ENCODE measurements at regions not wholly inside any gene's neighbourhood (a gene's known extent, or its start where the extent isn't known, plus 50 kb on each side); places are given as distances from the start of the nearest gene placed in this dataset.

DNA sequence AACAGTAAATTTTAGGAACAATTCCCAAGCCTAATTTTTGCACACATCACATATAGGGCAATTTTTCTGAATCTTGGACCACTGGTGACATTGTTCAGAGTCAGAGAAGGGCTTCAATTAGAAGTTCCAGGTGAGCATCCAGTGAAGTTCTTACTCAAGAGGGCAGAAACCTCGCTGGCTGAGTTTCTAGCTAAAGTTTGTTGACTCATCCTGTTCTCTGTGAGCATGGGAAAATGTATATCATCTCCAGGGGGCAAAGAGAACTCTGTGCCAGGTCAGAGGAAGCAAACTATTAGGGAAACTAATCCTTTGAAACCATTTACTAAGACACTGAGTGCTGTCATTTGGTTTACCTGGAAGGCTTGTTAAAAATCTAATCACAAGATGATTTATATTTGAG, 695.6 kb upstream of the IGFBP3 start:
- DNase-seq: no peak
- no peak overlapping the region for H3K9ac ChIP-seq (ENCODE audit: low read length)
- no peaks in the 10 kb centered on the region for H3K36me3 ChIP-seq (replicated peaks in 1 of 2; ENCODE audit: control extremely low read depth in 1 of 2, control insufficient read depth in 1 of 2, extremely low read depth in 1 of 2, insufficient read depth in 2 of 2, low read length in 1 of 2)
- no peak overlapping the region for H3K4me2 ChIP-seq (replicated peaks; ENCODE audit: low read depth, low read length, poor library complexity, severe bottlenecking)
- no peaks in the 10 kb centered on the region for H3K9me3 ChIP-seq (ENCODE audit: control extremely low read depth in 1 of 3, control insufficient read depth in 2 of 3, insufficient read depth in 1 of 3, low read length in 2 of 3)
- Mint-ChIP-seq H3K27ac (no peak overlapping the region), H3K4me3 (no peak overlapping the region), H3K4me1 (no peaks in the 10 kb centered on the region), H3K27me3 (no peaks in the 10 kb centered on the region), H3K9me3 (ENCODE audit: insufficient read depth) (no peaks in the 10 kb centered on the region)
- H3K79me2 ChIP-seq (ENCODE audit: control insufficient read depth, insufficient read depth, low read length): no peaks in the 10 kb centered on the region
- CTCF ChIA-PET: no interaction called here
- no peaks in the 10 kb centered on the region for H4K20me1 ChIP-seq (ENCODE audit: control insufficient read depth, insufficient read depth, low read length, poor library complexity, severe bottlenecking)
- POLR2A ChIA-PET: no interaction called here
- H3K4me3 ChIP-seq (ENCODE audit: control extremely low read depth in 1 of 5, extremely low read depth in 1 of 5, insufficient read depth in 1 of 5, low read depth in 2 of 5, low read length in 4 of 5): no peak overlapping the region
- WGBS (ENCODE audit: insufficient coverage): 80% methylated on average over 1 of the region's 1 CpG
- H3K4me1 ChIP-seq (ENCODE audit: control insufficient read depth in 2 of 2, insufficient read depth in 2 of 2, low read length in 2 of 2): no peaks in the 10 kb centered on the region
- no peak overlapping the region for H2AFZ ChIP-seq (ENCODE audit: insufficient read depth, low read depth, low read length, poor library complexity, severe bottlenecking)
- no peak for ATAC-seq (ENCODE audit: low read depth)
- H3K27me3 ChIP-seq (replicated peaks in 1 of 4; ENCODE audit: control extremely low read depth in 1 of 4, control insufficient read depth in 3 of 4, insufficient read depth in 4 of 4, low read length in 3 of 4): no peaks in the 10 kb centered on the region
- intact Hi-C loops (cut with micrococcal nuclease): no loop called here
- no peak for TF ChIP-seq EZH2 (IDR thresholded peaks at IDR 0.05; ENCODE audit: borderline replicate concordance, insufficient read depth, low read depth, low read length, poor library complexity, severe bottlenecking)
- TF ChIP-seq, protein P1, sequence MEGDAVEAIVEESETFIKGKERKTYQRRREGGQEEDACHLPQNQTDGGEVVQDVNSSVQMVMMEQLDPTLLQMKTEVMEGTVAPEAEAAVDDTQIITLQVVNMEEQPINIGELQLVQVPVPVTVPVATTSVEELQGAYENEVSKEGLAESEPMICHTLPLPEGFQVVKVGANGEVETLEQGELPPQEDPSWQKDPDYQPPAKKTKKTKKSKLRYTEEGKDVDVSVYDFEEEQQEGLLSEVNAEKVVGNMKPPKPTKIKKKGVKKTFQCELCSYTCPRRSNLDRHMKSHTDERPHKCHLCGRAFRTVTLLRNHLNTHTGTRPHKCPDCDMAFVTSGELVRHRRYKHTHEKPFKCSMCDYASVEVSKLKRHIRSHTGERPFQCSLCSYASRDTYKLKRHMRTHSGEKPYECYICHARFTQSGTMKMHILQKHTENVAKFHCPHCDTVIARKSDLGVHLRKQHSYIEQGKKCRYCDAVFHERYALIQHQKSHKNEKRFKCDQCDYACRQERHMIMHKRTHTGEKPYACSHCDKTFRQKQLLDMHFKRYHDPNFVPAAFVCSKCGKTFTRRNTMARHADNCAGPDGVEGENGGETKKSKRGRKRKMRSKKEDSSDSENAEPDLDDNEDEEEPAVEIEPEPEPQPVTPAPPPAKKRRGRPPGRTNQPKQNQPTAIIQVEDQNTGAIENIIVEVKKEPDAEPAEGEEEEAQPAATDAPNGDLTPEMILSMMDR (IDR thresholded peaks at IDR 0.05): no peak
- no peak overlapping the region for H3K27ac ChIP-seq (ENCODE audit: low read length in 2 of 2)

DNA sequence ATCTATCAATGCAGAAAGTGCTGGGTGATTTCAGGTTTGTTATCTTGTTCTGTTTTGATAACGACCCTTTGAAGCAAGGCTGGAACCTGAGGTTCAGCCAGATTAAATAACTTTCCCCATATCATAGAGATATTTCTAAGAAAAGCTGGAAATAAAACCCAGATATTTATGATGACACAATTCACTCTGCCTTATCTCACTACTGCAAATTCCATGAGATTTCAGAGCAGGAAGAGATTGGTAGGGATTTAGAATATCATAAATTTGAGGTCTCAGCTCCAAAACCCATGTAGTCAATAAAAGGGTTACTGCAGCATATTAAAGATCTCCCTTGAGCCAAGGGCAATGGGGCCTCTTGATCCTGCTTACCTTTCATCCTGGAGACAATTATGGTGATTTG, 692.5 kb upstream of the IGFBP3 start:
- CTCF ChIA-PET: no interaction called here
- POLR2A ChIA-PET: no interaction called here

More for the DNA sequence above, 692.5 kb upstream of the IGFBP3 start:
- Histone ChIP-seq H3K27ac (ENCODE audit: low read length in 2 of 2) (no peak overlapping the region), H3K9me3 (ENCODE audit: control extremely low read depth in 1 of 3, control insufficient read depth in 2 of 3, insufficient read depth in 1 of 3, low read length in 2 of 3) (no peaks in the 10 kb centered on the region), H3K9ac (ENCODE audit: low read length) (no peak overlapping the region), H4K20me1 (ENCODE audit: control insufficient read depth, insufficient read depth, low read length, poor library complexity, severe bottlenecking) (no peaks in the 10 kb centered on the region), H3K27me3 (replicated peaks in 1 of 4; ENCODE audit: control extremely low read depth in 1 of 4, control insufficient read depth in 3 of 4, insufficient read depth in 4 of 4, low read length in 3 of 4) (no peaks in the 10 kb centered on the region), H3K36me3 (replicated peaks in 1 of 2; ENCODE audit: control extremely low read depth in 1 of 2, control insufficient read depth in 1 of 2, extremely low read depth in 1 of 2, insufficient read depth in 2 of 2, low read length in 1 of 2) (no peaks in the 10 kb centered on the region), H2AFZ (ENCODE audit: insufficient read depth, low read depth, low read length, poor library complexity, severe bottlenecking) (no peak overlapping the region), H3K4me1 (ENCODE audit: control insufficient read depth in 2 of 2, insufficient read depth in 2 of 2, low read length in 2 of 2) (no peaks in the 10 kb centered on the region), H3K4me3 (ENCODE audit: control extremely low read depth in 1 of 5, extremely low read depth in 1 of 5, insufficient read depth in 1 of 5, low read depth in 2 of 5, low read length in 4 of 5) (no peak overlapping the region), H3K79me2 (ENCODE audit: control insufficient read depth, insufficient read depth, low read length) (no peaks in the 10 kb centered on the region), H3K4me2 (replicated peaks; ENCODE audit: low read depth, low read length, poor library complexity, severe bottlenecking) (no peak overlapping the region)
- ATAC-seq (ENCODE audit: low read depth) (no peak), DNase-seq (no peak)
- Mint-ChIP-seq H3K4me3 (no peak overlapping the region), H3K27me3 (no peaks in the 10 kb centered on the region), H3K4me1 (no peaks in the 10 kb centered on the region), H3K9me3 (ENCODE audit: insufficient read depth) (no peaks in the 10 kb centered on the region), H3K27ac (no peak overlapping the region)
- no CpG with 5 or more reads among the region's 1 CpG for WGBS (ENCODE audit: insufficient coverage)
- intact Hi-C loops (cut with micrococcal nuclease): no loop called here
- TF ChIP-seq EZH2 (IDR thresholded peaks at IDR 0.05; ENCODE audit: borderline replicate concordance, insufficient read depth, low read depth, low read length, poor library complexity, severe bottlenecking): no peak
- TF ChIP-seq, protein P1 (IDR thresholded peaks at IDR 0.05): no peak
